DOHH2 (cell line): ENCODE measurements at regions not wholly inside any gene's neighbourhood (a gene's known extent, or its start where the extent isn't known, plus 50 kb on each side); places are given as distances from the start of the nearest gene placed in this dataset.

Source experiments
- CTCF ChIP-seq: fragments of 200-600 bp; sonication (generic); IDR thresholded peaks from one replicate; pipeline ENCODE4 v1.5.1; 2014; ENCODE audit warnings: antibody characterized with exemption, mild to moderate bottlenecking, low read depth, low read length; ENCODE audit not compliant: poor library complexity, severe bottlenecking
- EZH2phosphoT487 ChIP-seq: fragments of 200-600 bp; sonication (generic); IDR thresholded peaks from 2 replicates; pipeline ENCODE4 v1.6.1; 2017; ENCODE audit warnings: borderline replicate concordance, mild to moderate bottlenecking, antibody characterized with exemption, low read length, moderate library complexity, mixed read lengths

DNA sequence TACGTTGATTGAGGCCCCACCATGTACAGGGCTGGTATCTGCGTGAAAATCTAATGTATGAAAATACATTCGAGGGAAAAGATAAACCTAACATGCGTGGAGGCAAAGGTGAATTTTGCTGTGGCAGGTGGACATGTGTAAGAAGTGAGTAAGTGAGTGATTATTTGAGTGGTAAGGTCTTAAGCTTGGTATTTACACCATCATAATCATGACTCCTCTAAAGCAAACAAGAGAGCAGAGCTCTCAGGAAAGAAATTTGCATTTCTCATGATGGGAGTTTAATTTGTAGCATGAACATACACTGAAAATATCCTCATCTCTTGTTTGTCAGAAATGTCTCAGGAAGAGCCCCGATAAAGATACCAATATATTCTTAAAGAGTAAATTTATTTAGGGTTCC lies 260.6 kb downstream of the PSAT1 start:
- TF ChIP-seq CTCF = no peak
- TF ChIP-seq EZH2phosphoT487 = no peak
